GM12878 (cell line): ENCODE measurements at regions not wholly inside any gene's neighbourhood (a gene's known extent, or its start where the extent isn't known, plus 50 kb on each side); places are given as distances from the start of the nearest gene placed in this dataset.

Experiments
- ATAC-seq: fragments of 200-7000 bp; cut with Tn5 transposase; 3 replicates; pipeline ENCODE4 v1.9.1; 2020; ENCODE audit warnings: mild to moderate bottlenecking, moderate library complexity
- BruUV-seq: library from RNA; stranded (reverse); fragments of 400-500 nt; replicated peaks from 2 replicates; lab custom pipeline; 2021; lab: Mats Ljungman, UMichigan
- CTCF ChIA-PET: fragments of 300-600 bp; sonication (Branson Sonifier 250); formaldehyde crosslinking; extraction: SDS; loops from one replicate; lab custom pipeline; 2021; ENCODE audit warnings: inconsistent platforms; lab: Yijun Ruan, JAX
- POLR2A ChIA-PET: fragments of 350-600 bp; formaldehyde crosslinking; extraction: SDS; loops from one replicate; lab custom pipeline; 2021; ENCODE audit warnings: inconsistent platforms; lab: Charles Lee
- RAD21 ChIA-PET: fragments of 300-600 bp; sonication (Branson Sonifier 250); formaldehyde crosslinking; loops from one replicate; lab custom pipeline; 2023; ENCODE audit warnings: antibody characterized with exemption; ENCODE audit not compliant: unreplicated experiment; lab: Charles Lee
- SMC1A ChIA-PET: fragments of 300-600 bp; sonication (Branson Sonifier 250); formaldehyde crosslinking; loops from one replicate; lab custom pipeline; 2023; ENCODE audit not compliant: unreplicated experiment, uncharacterized antibody; lab: Charles Lee
- DNase-seq: peaks from one replicate; pipeline ENCODE4 v3.0.0-alpha.2; 2011; ENCODE audit warnings: low read depth, low spot score
- FAIRE-seq: peaks from 3 replicates; lab custom pipeline; 2011; peaks lifted over from hg19 to GRCh38; lab: Jason Lieb, UNC
- H2AFZ ChIP-seq: 2 replicates; pipeline ENCODE4 v1.6.0; 2011; ENCODE audit warnings: low read depth, low read length, control low read depth; ENCODE audit not compliant: control insufficient read depth
- H3K27ac ChIP-seq: 2 replicates; pipeline ENCODE4 v1.5.1; 2011; ENCODE audit warnings: control low read depth; ENCODE audit not compliant: control insufficient read depth, insufficient read depth
- H3K27me3 ChIP-seq, 2 experiments: replicated peaks in 1 of 2; 2 replicates each; pipeline versions ENCODE4 v1.6.0 to v1.6.1; 2011; ENCODE audit warnings: low read length in 1 of 2; ENCODE audit not compliant: control insufficient read depth in 2 of 2, insufficient read depth in 2 of 2
- H3K36me3 ChIP-seq, 2 experiments: 2 replicates each; pipeline ENCODE4 v1.5.1; 2011; ENCODE audit warnings: low read length in 1 of 2; ENCODE audit not compliant: control insufficient read depth in 2 of 2, insufficient read depth in 2 of 2
- H3K4me1 ChIP-seq: 2 replicates; pipeline ENCODE4 v1.6.1; 2011; ENCODE audit warnings: mild to moderate bottlenecking, low read length, moderate library complexity, mixed read lengths; ENCODE audit not compliant: control insufficient read depth, insufficient read depth
- H3K4me2 ChIP-seq: 2 replicates; pipeline ENCODE4 v1.6.0; 2011; ENCODE audit warnings: control low read depth; ENCODE audit not compliant: control insufficient read depth, insufficient read depth
- H3K4me3 ChIP-seq: fragments of 200-600 bp; sonication (generic); 2 replicates; pipeline ENCODE4 v1.5.1; 2016
- H3K79me2 ChIP-seq: 2 replicates; pipeline ENCODE4 v1.6.0; 2011; ENCODE audit warnings: low read length; ENCODE audit not compliant: control insufficient read depth, insufficient read depth
- H3K9ac ChIP-seq: 2 replicates; pipeline ENCODE4 v1.8.0; 2011; ENCODE audit warnings: low read length, control low read depth, mixed read lengths; ENCODE audit not compliant: control insufficient read depth, insufficient read depth
- H3K9me3 ChIP-seq: replicated peaks from 3 replicates; pipeline ENCODE4 v1.5.1; 2011; ENCODE audit warnings: mild to moderate bottlenecking, low read length; ENCODE audit not compliant: control insufficient read depth, insufficient read depth
- H4K20me1 ChIP-seq: 2 replicates; pipeline ENCODE4 v1.6.0; 2011; ENCODE audit not compliant: control insufficient read depth, insufficient read depth
- BCLAF1 ChIP-seq: fragments of 450-650 bp; IDR thresholded peaks from 2 replicates; pipeline ENCODE4 v1.6.1; 2017; ENCODE audit warnings: antibody characterized with exemption, mild to moderate bottlenecking, moderate library complexity
- BHLHE40 ChIP-seq, 2 experiments: fragments of 450-650 bp in 1 of 2; IDR thresholded peaks; 2 replicates each; pipeline ENCODE4 v1.6.1; 2011 to 2017; ENCODE audit warnings: low read depth in 2 of 2, borderline replicate concordance in 1 of 2, improper control_type of control experiment in 1 of 2, low read length in 1 of 2, mild to moderate bottlenecking in 1 of 2
- CEBPB ChIP-seq, 2 experiments: fragments of 150-350 bp in 1 of 2; IDR thresholded peaks; 2 replicates each; pipeline ENCODE4 v1.6.1; 2012 to 2014; ENCODE audit warnings: low read depth in 2 of 2, low read length in 2 of 2, borderline replicate concordance in 1 of 2, inconsistent platforms in 1 of 2
- CEBPZ ChIP-seq: fragments of 150-350 bp; IDR thresholded peaks from 2 replicates; pipeline ENCODE4 v1.6.1; 2016; ENCODE audit warnings: low read depth, low read length
- CHD4 ChIP-seq: fragments of 200-600 bp; sonication (generic); IDR thresholded peaks from 2 replicates; pipeline ENCODE4 v1.6.1; 2016; ENCODE audit warnings: mild to moderate bottlenecking
- CUX1 ChIP-seq: IDR thresholded peaks from 2 replicates; pipeline ENCODE4 v1.6.1; 2012; ENCODE audit warnings: improper control_type of control experiment, low read depth, low read length; ENCODE audit not compliant: insufficient replicate concordance
- ELK1 ChIP-seq: IDR thresholded peaks from 2 replicates; pipeline ENCODE4 v1.6.1; 2012; ENCODE audit warnings: low read depth, low read length, improper control_type of control experiment
- FOXM1 ChIP-seq: IDR thresholded peaks from 2 replicates; pipeline ENCODE4 v1.6.1; 2012; ENCODE audit warnings: low read depth, mild to moderate bottlenecking, inconsistent platforms, low read length, moderate library complexity
- NFIC ChIP-seq: IDR thresholded peaks from 2 replicates; pipeline ENCODE4 v1.6.1; 2012; ENCODE audit warnings: low read depth, mild to moderate bottlenecking, inconsistent platforms, low read length, moderate library complexity
- NR2C1 ChIP-seq: fragments of 450-650 bp; IDR thresholded peaks from 2 replicates; pipeline ENCODE4 v1.6.1; 2017; ENCODE audit warnings: antibody characterized with exemption, mild to moderate bottlenecking, moderate library complexity
- NR2C2 ChIP-seq: IDR thresholded peaks from 2 replicates; pipeline ENCODE4 v1.6.1; 2011; ENCODE audit warnings: borderline replicate concordance, low read depth; ENCODE audit not compliant: control insufficient read depth, insufficient read length
- ZNF274 ChIP-seq: IDR thresholded peaks from one replicate; pipeline ENCODE4 v1.8.0; 2011; ENCODE audit not compliant: insufficient read length, insufficient read depth
- WGBS: methylation state at CpG from one replicate; pipeline ENCODE4 v1.1.6; 2016; ENCODE audit warnings: low lambda C conversion rate; ENCODE audit not compliant: insufficient replicate concordance, insufficient coverage; ENCODE audit errors: missing lambda C conversion rate; 5-methylcytosine and 5-hydroxymethylcytosine counted together
- in situ Hi-C: fragments of 300-500 bp; cut with MboI; formaldehyde crosslinking; loops from 9 replicates; pipeline ENCODE4 v1.14.3; 2018; ENCODE audit warnings: mixed read lengths
- intact Hi-C: fragments of 100-400 bp; cut with micrococcal nuclease; formaldehyde crosslinking; loops from one replicate; pipeline ENCODE4 v1.14.2; 2022; ENCODE audit not compliant: unreplicated experiment

- intact Hi-C loops (no loop called here), in situ Hi-C loops (no loop called here)
- no peak for FAIRE-seq
- DNase-seq: no peak
- no peaks in the 10 kb centered on the region for H3K4me1 ChIP-seq
- no peaks in the 10 kb centered on the region for H4K20me1 ChIP-seq
- H2AFZ ChIP-seq: no peak overlapping the region
- ChIA-PET POLR2A (no interaction called here), RAD21 (no interaction called here), SMC1A (no interaction called here), CTCF (no interaction called here)
- no peaks in the 10 kb centered on the region for H3K36me3 ChIP-seq
- no peaks in the 10 kb centered on the region for H3K9me3 ChIP-seq
- ATAC-seq: no peak
- no peaks in the 10 kb centered on the region for H3K27me3 ChIP-seq
- no peak overlapping the region for H3K4me2 ChIP-seq
- no peak overlapping the region for H3K4me3 ChIP-seq
- H3K79me2 ChIP-seq: no peaks in the 10 kb centered on the region
- no peak overlapping the region for H3K9ac ChIP-seq
- no TSS peak for BruUV-seq
- no peak overlapping the region for H3K27ac ChIP-seq
- WGBS: 0% methylated on average over 2 of the region's 2 CpGs
- TF ChIP-seq BHLHE40 (IDR thresholded peaks at IDR 0.05; ENCODE audit: borderline replicate concordance in 1 of 2, low read depth in 2 of 2, low read length in 1 of 2) (no peak), ZNF274 (no peak), ELK1 (no peak), NFIC (no peak), NR2C2 (no peak), FOXM1 (no peak), CEBPZ (no peak), CUX1 (no peak), NR2C1 (no peak), CEBPB (IDR thresholded peaks at IDR 0.05; ENCODE audit: borderline replicate concordance in 1 of 2, low read depth in 2 of 2, low read length in 2 of 2) (no peak), CHD4 (no peak), BCLAF1 (no peak)
Observed at GRCh38 chr15:97547381-97547780, 413.1 kb upstream of the ARRDC4 start.
